22Rv1 (cell line): ENCODE measurements at regions not wholly inside any gene's neighbourhood (a gene's known extent, or its start where the extent isn't known, plus 50 kb on each side); places are given as distances from the start of the nearest gene placed in this dataset.

Experiments
- ZFX ChIP-seq: fragments of 450-650 bp; IDR thresholded peaks from 2 replicates; pipeline ENCODE4 v1.6.1; 2017; ENCODE audit warnings: antibody characterized with exemption, borderline replicate concordance
- TF ChIP-seq, protein P1 (sequence below): fragments of 450-650 bp; IDR thresholded peaks from 2 replicates; pipeline ENCODE4 v1.5.1; 2017; ENCODE audit warnings: mild to moderate bottlenecking

DNA sequence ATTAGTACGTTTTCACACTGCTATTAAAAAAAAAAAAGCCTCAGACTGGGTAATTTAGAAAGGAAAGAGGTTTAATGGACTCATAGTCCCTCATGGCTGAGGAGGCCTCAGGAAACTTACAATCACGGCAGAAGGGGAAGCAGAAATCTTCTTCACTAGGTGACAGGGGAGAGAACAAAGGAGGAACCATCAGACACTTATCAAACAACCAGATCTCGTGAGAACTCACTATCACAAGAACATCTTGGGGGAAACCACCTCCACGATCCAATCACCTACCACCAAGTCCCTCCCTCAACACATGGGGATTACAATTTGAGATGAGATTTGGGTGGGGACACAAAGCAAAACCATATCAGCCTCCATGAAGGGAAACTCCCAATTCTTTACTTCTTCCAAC, 85.2 kb upstream of the MAFB start:
- TF ChIP-seq, protein P1, sequence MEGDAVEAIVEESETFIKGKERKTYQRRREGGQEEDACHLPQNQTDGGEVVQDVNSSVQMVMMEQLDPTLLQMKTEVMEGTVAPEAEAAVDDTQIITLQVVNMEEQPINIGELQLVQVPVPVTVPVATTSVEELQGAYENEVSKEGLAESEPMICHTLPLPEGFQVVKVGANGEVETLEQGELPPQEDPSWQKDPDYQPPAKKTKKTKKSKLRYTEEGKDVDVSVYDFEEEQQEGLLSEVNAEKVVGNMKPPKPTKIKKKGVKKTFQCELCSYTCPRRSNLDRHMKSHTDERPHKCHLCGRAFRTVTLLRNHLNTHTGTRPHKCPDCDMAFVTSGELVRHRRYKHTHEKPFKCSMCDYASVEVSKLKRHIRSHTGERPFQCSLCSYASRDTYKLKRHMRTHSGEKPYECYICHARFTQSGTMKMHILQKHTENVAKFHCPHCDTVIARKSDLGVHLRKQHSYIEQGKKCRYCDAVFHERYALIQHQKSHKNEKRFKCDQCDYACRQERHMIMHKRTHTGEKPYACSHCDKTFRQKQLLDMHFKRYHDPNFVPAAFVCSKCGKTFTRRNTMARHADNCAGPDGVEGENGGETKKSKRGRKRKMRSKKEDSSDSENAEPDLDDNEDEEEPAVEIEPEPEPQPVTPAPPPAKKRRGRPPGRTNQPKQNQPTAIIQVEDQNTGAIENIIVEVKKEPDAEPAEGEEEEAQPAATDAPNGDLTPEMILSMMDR, result no peak
- TF ChIP-seq ZFX, result no peak
